ENCODE measurements at regions not wholly inside any gene's neighbourhood (a gene's known extent, or its start where the extent isn't known, plus 50 kb on each side); places are given as distances from the start of the nearest gene placed in this dataset.
"Not testable (repeated sequence)": the region's sequence is repeated elsewhere in the genome, so short reads cannot be mapped to it uniquely, and the experiment has no call there.

GRCh38 chr10:34957531-34957930 lies 132.6 kb downstream of the CUL2 start:
- no peaks in the 10 kb centered on the region for H3K4me1 Mint-ChIP-seq
- no peak overlapping the region for H3K27ac Mint-ChIP-seq
- no peaks in the 10 kb centered on the region for H3K27me3 Mint-ChIP-seq
- no peak for DNase-seq
- ATAC-seq: no peak
- no peaks in the 10 kb centered on the region for H3K9me3 Mint-ChIP-seq
- H3K4me3 Mint-ChIP-seq: no peak overlapping the region

GRCh38 chr10:34956756-34957155 lies 133.4 kb downstream of the CUL2 start:
- Mint-ChIP-seq H3K27ac (no peak overlapping the region), H3K4me1 (no peaks in the 10 kb centered on the region), H3K27me3 (no peaks in the 10 kb centered on the region), H3K9me3 (no peaks in the 10 kb centered on the region), H3K4me3 (no peak overlapping the region)
- DNase-seq (no peak), ATAC-seq (no peak)

GRCh38 chr10:34955391-34955790 lies 134.8 kb downstream of the CUL2 start:
- H3K4me1 Mint-ChIP-seq: no peaks in the 10 kb centered on the region
- no peaks in the 10 kb centered on the region for H3K9me3 Mint-ChIP-seq
- no peaks in the 10 kb centered on the region for H3K27me3 Mint-ChIP-seq
- H3K27ac Mint-ChIP-seq: no peak overlapping the region
- ATAC-seq (no peak), DNase-seq (no peak)
- no peak overlapping the region for H3K4me3 Mint-ChIP-seq

GRCh38 chr10:34954142-34954541 lies 136.0 kb downstream of the CUL2 start:
- Mint-ChIP-seq H3K4me1 (no peaks in the 10 kb centered on the region), H3K9me3 (no peaks in the 10 kb centered on the region), H3K4me3 (no peak overlapping the region), H3K27me3 (no peaks in the 10 kb centered on the region), H3K27ac (no peak overlapping the region)
- ATAC-seq: no peak
- DNase-seq: no peak

- peak; percentile 37 for ATAC-seq
- H3K4me1 Mint-ChIP-seq, H3K4me3 Mint-ChIP-seq, H3K9me3 Mint-ChIP-seq, H3K27ac Mint-ChIP-seq: not testable (repeated sequence)
- peak in 1 of 2 donors; percentile 25 for DNase-seq
- peaks cover 13% of the 10 kb centered on the region for H3K27me3 Mint-ChIP-seq
Measured at GRCh38 chr10:34951263-34951887, 136.3 kb upstream of the PARD3 start.

GRCh38 chr10:34945951-34946522 lies 130.9 kb upstream of the PARD3 start:
- not testable (repeated sequence) for ATAC-seq, H3K9me3 Mint-ChIP-seq, H3K4me3 Mint-ChIP-seq, DNase-seq, H3K4me1 Mint-ChIP-seq, H3K27ac Mint-ChIP-seq
- H3K27me3 Mint-ChIP-seq: peaks cover 21% of the 10 kb centered on the region

GRCh38 chr10:34941471-34942357 lies 126.6 kb upstream of the PARD3 start:
- H3K27ac Mint-ChIP-seq: no peak overlapping the region
- H3K4me3 Mint-ChIP-seq: no peak overlapping the region
- peaks cover 11% of the 10 kb centered on the region for H3K27me3 Mint-ChIP-seq
- ATAC-seq (no peak), DNase-seq (no peak)
- no peaks in the 10 kb centered on the region for H3K4me1 Mint-ChIP-seq
- H3K9me3 Mint-ChIP-seq: no peaks in the 10 kb centered on the region

- DNase-seq: no peak
- H3K27ac Mint-ChIP-seq: no peak overlapping the region
- no peaks in the 10 kb centered on the region for H3K9me3 Mint-ChIP-seq
- no peak overlapping the region for H3K4me3 Mint-ChIP-seq
- ATAC-seq: no peak
- no peaks in the 10 kb centered on the region for H3K4me1 Mint-ChIP-seq
- H3K27me3 Mint-ChIP-seq: peaks cover 8% of the 10 kb centered on the region
Measured at GRCh38 chr10:34940436-34940835, 125.3 kb upstream of the PARD3 start.

GRCh38 chr10:34938399-34938670 lies 123.2 kb upstream of the PARD3 start:
- ATAC-seq (no peak), DNase-seq (no peak)
- Mint-ChIP-seq H3K9me3 (no peaks in the 10 kb centered on the region), H3K4me1 (no peaks in the 10 kb centered on the region), H3K27me3 (peaks cover 5% of the 10 kb centered on the region), H3K4me3 (no peak overlapping the region), H3K27ac (no peak overlapping the region)

- H3K4me1 Mint-ChIP-seq, ATAC-seq, H3K27ac Mint-ChIP-seq, H3K9me3 Mint-ChIP-seq, H3K27me3 Mint-ChIP-seq, DNase-seq, H3K4me3 Mint-ChIP-seq: not testable (repeated sequence)
Measured at GRCh38 chr10:34937643-34938398, 122.7 kb upstream of the PARD3 start.

GRCh38 chr10:34936061-34936460 lies 121.0 kb upstream of the PARD3 start:
- Mint-ChIP-seq H3K9me3 (no peaks in the 10 kb centered on the region), H3K27ac (no peak overlapping the region), H3K4me3 (no peak overlapping the region), H3K4me1 (no peaks in the 10 kb centered on the region), H3K27me3 (no peaks in the 10 kb centered on the region)
- no peak for ATAC-seq
- no peak for DNase-seq

GRCh38 chr10:34933676-34934075 lies 118.6 kb upstream of the PARD3 start:
- no peaks in the 10 kb centered on the region for H3K27me3 Mint-ChIP-seq
- H3K9me3 Mint-ChIP-seq: no peaks in the 10 kb centered on the region
- H3K4me3 Mint-ChIP-seq: no peak overlapping the region
- H3K4me1 Mint-ChIP-seq: no peaks in the 10 kb centered on the region
- DNase-seq: no peak
- ATAC-seq: no peak
- peak overlapping the region in 1 of 2 donors; percentile 42 for H3K27ac Mint-ChIP-seq

GRCh38 chr10:34932235-34932634 lies 117.1 kb upstream of the PARD3 start:
- Mint-ChIP-seq H3K27ac (no peak overlapping the region), H3K4me3 (no peak overlapping the region), H3K4me1 (no peaks in the 10 kb centered on the region), H3K9me3 (no peaks in the 10 kb centered on the region), H3K27me3 (no peaks in the 10 kb centered on the region)
- DNase-seq: no peak
- no peak for ATAC-seq

- ATAC-seq: no peak
- no peaks in the 10 kb centered on the region for H3K4me1 Mint-ChIP-seq
- DNase-seq: no peak
- no peak overlapping the region for H3K27ac Mint-ChIP-seq
- no peaks in the 10 kb centered on the region for H3K27me3 Mint-ChIP-seq
- H3K9me3 Mint-ChIP-seq: no peaks in the 10 kb centered on the region
- H3K4me3 Mint-ChIP-seq: no peak overlapping the region
Measured at GRCh38 chr10:34931216-34931615, 116.1 kb upstream of the PARD3 start.

- Mint-ChIP-seq H3K4me1 (no peaks in the 10 kb centered on the region), H3K9me3 (peaks cover 4 to 26% of the 10 kb centered on the region in 2 donors), H3K27me3 (peaks cover 20% of the 10 kb centered on the region), H3K27ac (no peak overlapping the region), H3K4me3 (no peak overlapping the region)
- no peak for DNase-seq
- ATAC-seq: no peak
Measured at GRCh38 chr10:34922138-34922537, 107.0 kb upstream of the PARD3 start.

GRCh38 chr10:34920578-34920977 lies 105.5 kb upstream of the PARD3 start:
- H3K27ac Mint-ChIP-seq: no peak overlapping the region
- no peak overlapping the region for H3K4me3 Mint-ChIP-seq

More at GRCh38 chr10:34920578-34920977, 105.5 kb upstream of the PARD3 start:
- ATAC-seq (no peak), DNase-seq (no peak)
- H3K4me1 Mint-ChIP-seq: no peaks in the 10 kb centered on the region
- peaks cover 20% of the 10 kb centered on the region for H3K27me3 Mint-ChIP-seq
- H3K9me3 Mint-ChIP-seq: peaks cover 4 to 26% of the 10 kb centered on the region in 2 donors

Measured in stimulated activated naive CD8-positive, alpha-beta T cell treated with anti-CD3 and anti-CD28 coated beads, Interleukin-15, amount 100 ng/mL, for 72 hours (primary cell).